Adrenal gland (tissue), 9 donors: ENCODE measurements at regions not wholly inside any gene's neighbourhood (a gene's known extent, or its start where the extent isn't known, plus 50 kb on each side); places are given as distances from the start of the nearest gene placed in this dataset.

Experiments
- DNase-seq, 7 donors: peaks; one replicate each; pipeline ENCODE4 v3.0.0-alpha.2; 2019 to 2020
- H3K27ac ChIP-seq, 5 donors: fragments of 200-600 bp; sonication (generic) in 4 of 5; 1 replicate in 3 of 5; 2 replicates in 2 of 5; pipeline versions ENCODE4 v1.5.1 to v1.8.0; 2016 to 2020; ENCODE audit warnings: mild to moderate bottlenecking in 1 of 5
- H3K27me3 ChIP-seq: fragments of 200-600 bp; 2 replicates; pipeline ENCODE4 v1.8.0; 2021
- H3K36me3 ChIP-seq, 2 donors: fragments of 200-600 bp; replicated peaks in 1 of 2; 1 replicate in 1 of 2; 2 replicates in 1 of 2; pipeline versions ENCODE4 v1.5.1 to v1.8.0; 2018 to 2022
- H3K4me1 ChIP-seq, 2 donors: fragments of 200-600 bp; replicated peaks in 1 of 2; 1 replicate in 1 of 2; 2 replicates in 1 of 2; pipeline versions ENCODE4 v1.5.1 to v1.8.0; 2018 to 2021
- H3K4me3 ChIP-seq, 4 donors: fragments of 200-600 bp; sonication (generic) in 3 of 4; one replicate each; pipeline ENCODE4 v1.5.1; 2016 to 2018
- H3K9me3 ChIP-seq, 3 donors: fragments of 200-600 bp; sonication (generic) in 1 of 3; replicated peaks in 1 of 3; 1 replicate in 2 of 3; 2 replicates in 1 of 3; pipeline versions ENCODE4 v1.5.1 to v1.8.0; 2016 to 2021
- CTCF ChIP-seq, 6 experiments: fragments of 450-650 bp in 4 of 6; fragments of 200-600 bp in 2 of 6; sonication (generic) in 1 of 6; IDR thresholded peaks; 1 replicate in 5 of 6; 2 replicates in 1 of 6; pipeline versions ENCODE4 v1.5.1 to v1.8.0; 2016 to 2021; ENCODE audit warnings: antibody characterized with exemption in 6 of 6, mild to moderate bottlenecking in 2 of 6, moderate library complexity in 1 of 6
- POLR2A ChIP-seq, 2 donors: fragments of 450-650 bp; IDR thresholded peaks; one replicate each; pipeline ENCODE4 v1.6.1; 2017; ENCODE audit warnings: antibody characterized with exemption in 2 of 2, mild to moderate bottlenecking in 2 of 2, moderate library complexity in 1 of 2
- WGBS, 4 donors: extraction: QIAGEN DNeasy Blood & Tissue Kit in 2 of 4; methylation state at CpG; one replicate each; pipeline versions ENCODE4 v1.1.5 to v1.1.7; 2013 to 2017; 5-methylcytosine and 5-hydroxymethylcytosine counted together
- intact Hi-C, 2 donors: fragments of 100-400 bp; cut with DNase I; formaldehyde crosslinking; loops; one replicate each; pipeline versions ENCODE4 v1.14.1 to v1.15.0; 2022 to 2023
- donor health status: healthy with polysubstance abuse.
- donor health status: Bipolar disorder and iron deficiency.
- donor health status: DM: yes; HTN: yes; CAD: no.
- donor health status: DM: no; HTN: no; CAD: no.
- donor health status: DM: no; HTN: no; CAD: no.

- intact Hi-C loops = no loop called here
- H3K36me3 ChIP-seq = no peaks in the 10 kb centered on the region
- H3K27me3 ChIP-seq = peaks cover 3% of the 10 kb centered on the region
- H3K4me1 ChIP-seq = peaks cover 0 to 11% of the 10 kb centered on the region in 2 donors
- DNase-seq = no peak
- H3K27ac ChIP-seq = no peak overlapping the region
- H3K4me3 ChIP-seq = no peak overlapping the region
- 78 to 89% (median 81%) methylated on average over 2 of the region's 2 CpGs for WGBS, 4 donors
- no peaks in the 10 kb centered on the region for H3K9me3 ChIP-seq
- no peak for TF ChIP-seq POLR2A (IDR thresholded peaks at IDR 0.05)
- TF ChIP-seq CTCF (IDR thresholded peaks at IDR 0.05) = no peak
These were observed 396.9 kb downstream of the ENC1 start for GRCh38 chr5:74243634-74244033.

DNA sequence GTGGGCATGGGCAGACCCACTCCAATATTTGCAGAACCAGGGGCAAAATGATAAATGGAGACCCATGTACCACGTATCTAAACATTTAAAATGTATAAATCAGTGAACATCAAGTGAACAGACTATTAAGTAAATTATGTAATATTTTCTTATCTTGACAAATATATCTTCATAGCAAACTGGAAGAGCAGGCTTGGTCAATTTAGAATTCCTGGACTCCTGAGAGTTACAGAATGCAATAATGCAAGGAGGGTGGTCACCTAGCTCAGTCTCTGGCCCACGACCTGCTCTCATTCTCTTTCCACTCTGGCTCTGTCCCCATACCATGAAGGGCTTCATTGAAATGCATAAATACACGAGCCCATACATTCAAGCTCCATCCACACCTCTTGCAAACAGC is 398.0 kb downstream of the ENC1 start:
- no peak for TF ChIP-seq CTCF (IDR thresholded peaks at IDR 0.05)
- no peak for TF ChIP-seq POLR2A (IDR thresholded peaks at IDR 0.05)
- intact Hi-C loops = no loop called here
- Histone ChIP-seq H3K4me3 (no peak overlapping the region), H3K4me1 (peaks cover 0 to 11% of the 10 kb centered on the region in 2 donors), H3K27ac (no peak overlapping the region), H3K9me3 (no peaks in the 10 kb centered on the region), H3K27me3 (peaks cover 3% of the 10 kb centered on the region), H3K36me3 (no peaks in the 10 kb centered on the region)
- WGBS, 4 donors = 82 to 92% (median 87%) methylated on average over 3 of the region's 3 CpGs
- DNase-seq = no peak

- no peak overlapping the region for H3K27ac ChIP-seq
- H3K4me1 ChIP-seq = peaks cover 0 to 11% of the 10 kb centered on the region in 2 donors
- WGBS, 4 donors = 64 to 86% (median 74%) methylated on average over 2 of the region's 2 CpGs
- no peak for DNase-seq
- H3K9me3 ChIP-seq = no peaks in the 10 kb centered on the region
- H3K27me3 ChIP-seq = no peaks in the 10 kb centered on the region
- intact Hi-C loops = no loop called here
- no peaks in the 10 kb centered on the region for H3K36me3 ChIP-seq
- no peak for TF ChIP-seq CTCF (IDR thresholded peaks at IDR 0.05)
- TF ChIP-seq POLR2A (IDR thresholded peaks at IDR 0.05) = no peak
- H3K4me3 ChIP-seq = no peak overlapping the region
These were observed 398.8 kb downstream of the ENC1 start for GRCh38 chr5:74241751-74242140.

DNA sequence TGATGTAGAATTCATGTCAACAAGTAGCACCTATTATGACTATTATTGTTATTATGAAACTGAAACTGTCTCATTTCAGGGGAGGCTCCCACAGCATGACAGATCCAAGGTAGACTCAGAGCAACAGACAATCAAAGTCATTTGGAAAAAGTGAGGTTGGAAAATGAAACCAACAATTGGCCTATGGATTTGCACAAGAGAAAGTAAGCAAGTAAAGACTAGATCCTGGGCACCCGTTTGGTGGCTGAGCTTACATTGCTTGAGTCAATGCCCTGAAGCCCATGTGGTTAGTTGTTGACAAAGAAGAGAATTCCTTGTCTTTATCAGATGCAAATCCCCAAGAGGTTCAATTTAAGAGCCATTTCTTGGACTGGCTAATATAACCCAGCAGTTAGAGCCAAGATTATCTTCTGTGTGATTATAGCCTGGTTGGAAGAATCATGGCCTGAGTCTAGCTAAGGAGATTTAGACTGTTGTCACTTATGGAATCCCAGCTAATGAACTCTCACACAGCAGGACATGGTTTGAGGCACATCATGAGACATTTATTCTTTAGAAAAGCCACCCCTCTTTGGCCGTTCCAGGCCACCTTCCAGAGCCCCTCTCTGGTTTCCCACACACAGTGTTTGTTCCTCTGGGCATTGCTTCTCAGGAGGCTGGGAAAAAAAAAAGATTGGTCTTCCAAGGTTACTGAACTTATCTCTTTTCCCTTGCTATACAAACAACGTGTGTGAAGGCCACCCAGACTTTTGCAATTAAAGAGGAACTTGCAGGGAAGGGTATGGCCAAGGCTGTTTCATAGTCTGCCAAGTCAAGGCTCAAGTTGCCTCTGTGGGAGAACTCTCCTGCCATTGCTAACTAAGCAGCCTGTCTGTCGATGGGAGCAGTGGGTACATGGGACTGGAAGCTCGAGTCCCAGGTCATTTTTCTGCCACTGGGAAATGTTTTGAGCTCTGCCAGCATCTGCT is 399.5 kb downstream of the ENC1 start:
- H3K36me3 ChIP-seq = no peaks in the 10 kb centered on the region
- H3K27me3 ChIP-seq = no peaks in the 10 kb centered on the region
- no peak overlapping the region for H3K4me3 ChIP-seq
- H3K9me3 ChIP-seq = no peaks in the 10 kb centered on the region
- intact Hi-C loops = no loop called here
- 41 to 52% (median 45%) methylated on average over 5 of the region's 5 CpGs for WGBS, 4 donors
- no peak overlapping the region for H3K27ac ChIP-seq
- peak in 3 of 7 donors; percentile 17 to 38 (median 32) for DNase-seq
- TF ChIP-seq POLR2A (IDR thresholded peaks at IDR 0.05) (no peak), CTCF (IDR thresholded peaks at IDR 0.05) (no peak)
- peaks cover 0 to 11% of the 10 kb centered on the region in 2 donors for H3K4me1 ChIP-seq
